GM13977 (cell line): ENCODE measurements at regions not wholly inside any gene's neighbourhood (a gene's known extent, or its start where the extent isn't known, plus 50 kb on each side); places are given as distances from the start of the nearest gene placed in this dataset.

Source experiments
- DNase-seq: peaks from one replicate; pipeline ENCODE4 v3.0.0; 2012; ENCODE audit warnings: low spot score
- in situ Hi-C: fragments of 300-500 bp; cut with MboI; formaldehyde crosslinking; loops from one replicate; pipeline ENCODE4 v1.12.0; 2022; ENCODE audit warnings: low sequenced_read_pairs, low pct_unique_long_range_greater_than_20kb, mixed read lengths, inconsistent platforms; ENCODE audit not compliant: unreplicated experiment
- TF ChIP-seq, protein P1 (sequence below): IDR thresholded peaks from 2 replicates; pipeline ENCODE4 v1.5.1; 2012; ENCODE audit warnings: mild to moderate bottlenecking, control low read depth; ENCODE audit not compliant: insufficient read depth; ENCODE audit errors: extremely low read depth, missing control alignments

DNA sequence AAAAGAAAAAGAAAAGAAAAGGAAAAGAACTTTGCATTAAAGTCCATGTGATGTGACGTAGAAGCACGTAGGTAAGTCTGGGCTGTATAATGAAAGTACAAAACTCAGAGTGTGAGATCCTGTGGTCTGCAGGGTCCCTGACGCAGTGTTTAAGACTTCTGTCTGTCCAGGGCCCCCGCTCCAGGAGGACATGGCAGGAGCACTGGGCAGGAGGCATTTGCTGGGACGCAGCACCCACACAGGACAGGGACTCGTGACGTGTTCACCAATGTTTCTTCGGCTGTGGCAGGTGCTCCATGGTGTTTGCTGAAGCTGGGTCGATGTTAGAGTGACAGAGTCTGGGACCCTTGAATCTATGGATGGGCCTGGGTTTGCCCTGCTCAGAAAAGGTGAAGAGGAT lies 348.1 kb downstream of the BRD1 start:
- in situ Hi-C loops: no loop called here
- TF ChIP-seq, protein P1, sequence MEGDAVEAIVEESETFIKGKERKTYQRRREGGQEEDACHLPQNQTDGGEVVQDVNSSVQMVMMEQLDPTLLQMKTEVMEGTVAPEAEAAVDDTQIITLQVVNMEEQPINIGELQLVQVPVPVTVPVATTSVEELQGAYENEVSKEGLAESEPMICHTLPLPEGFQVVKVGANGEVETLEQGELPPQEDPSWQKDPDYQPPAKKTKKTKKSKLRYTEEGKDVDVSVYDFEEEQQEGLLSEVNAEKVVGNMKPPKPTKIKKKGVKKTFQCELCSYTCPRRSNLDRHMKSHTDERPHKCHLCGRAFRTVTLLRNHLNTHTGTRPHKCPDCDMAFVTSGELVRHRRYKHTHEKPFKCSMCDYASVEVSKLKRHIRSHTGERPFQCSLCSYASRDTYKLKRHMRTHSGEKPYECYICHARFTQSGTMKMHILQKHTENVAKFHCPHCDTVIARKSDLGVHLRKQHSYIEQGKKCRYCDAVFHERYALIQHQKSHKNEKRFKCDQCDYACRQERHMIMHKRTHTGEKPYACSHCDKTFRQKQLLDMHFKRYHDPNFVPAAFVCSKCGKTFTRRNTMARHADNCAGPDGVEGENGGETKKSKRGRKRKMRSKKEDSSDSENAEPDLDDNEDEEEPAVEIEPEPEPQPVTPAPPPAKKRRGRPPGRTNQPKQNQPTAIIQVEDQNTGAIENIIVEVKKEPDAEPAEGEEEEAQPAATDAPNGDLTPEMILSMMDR: no peak
- DNase-seq: no peak

DNA sequence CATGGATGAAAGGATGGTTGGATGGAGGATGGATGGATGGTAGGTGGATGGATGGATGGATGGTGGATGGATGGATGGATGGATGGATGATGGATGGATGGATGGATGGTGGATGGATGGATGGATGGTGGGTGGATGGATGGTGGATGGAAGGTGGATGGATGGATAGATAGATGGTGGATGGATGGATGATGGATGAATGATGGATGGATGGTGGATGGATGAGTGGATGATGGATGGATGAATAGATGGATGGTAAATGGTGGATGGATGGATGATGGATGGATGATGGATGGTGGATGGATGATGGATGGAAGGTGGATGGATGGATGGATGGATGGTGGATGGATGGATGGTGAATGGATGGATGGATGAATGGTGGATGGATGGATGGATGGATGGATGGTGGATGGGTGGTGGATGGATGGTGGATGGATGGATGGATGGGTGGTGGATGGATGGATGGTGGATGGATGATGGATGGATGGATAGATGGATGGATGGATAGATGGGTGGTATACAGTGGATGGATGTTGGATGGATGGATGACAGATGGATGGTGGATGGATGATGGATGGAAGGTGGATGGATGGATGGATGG lies 350.8 kb downstream of the BRD1 start:
- in situ Hi-C loops: no loop called here
- no peak for DNase-seq
- TF ChIP-seq, protein P1: no peak

DNA sequence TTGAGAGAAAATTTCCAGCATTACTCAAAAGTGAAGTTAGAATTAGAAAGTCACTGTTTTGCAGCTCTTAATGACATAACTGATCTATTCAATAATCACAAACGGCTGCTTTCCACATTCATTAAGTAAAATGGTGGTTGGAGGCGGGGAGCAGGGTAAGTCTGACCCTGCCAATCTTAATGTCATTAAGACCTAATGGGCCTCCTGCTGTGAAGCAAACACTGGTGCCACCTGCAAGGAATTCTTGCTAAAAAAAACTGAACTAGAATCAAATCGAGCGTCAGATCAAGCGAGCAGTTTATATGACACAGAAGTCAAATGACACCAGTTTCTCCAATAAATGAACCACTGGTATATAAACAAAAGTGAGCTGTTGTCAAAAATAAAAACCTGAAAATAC lies 351.5 kb downstream of the BRD1 start:
- in situ Hi-C loops: no loop called here
- TF ChIP-seq, protein P1: no peak
- DNase-seq: no peak

DNA sequence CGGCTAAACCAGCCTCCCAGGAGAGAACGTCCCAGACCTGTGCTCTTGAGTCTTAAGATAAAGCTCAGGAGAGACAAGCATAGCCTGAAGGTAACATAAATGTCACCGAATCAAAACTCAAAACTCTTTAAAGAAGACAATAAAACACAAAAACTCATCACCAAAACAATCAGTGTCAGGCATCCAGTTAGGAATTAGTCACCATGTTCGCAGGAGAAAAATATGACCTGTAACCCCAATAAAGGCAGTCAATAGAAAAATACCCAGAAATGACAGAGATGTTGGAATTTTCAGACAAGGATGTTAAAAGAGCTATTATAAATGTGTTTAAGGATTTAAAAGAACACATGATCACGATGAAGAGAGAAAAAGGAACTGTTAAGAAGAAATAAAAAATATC lies 352.4 kb downstream of the BRD1 start:
- in situ Hi-C loops: no loop called here
- no peak for DNase-seq
- TF ChIP-seq, protein P1: no peak

DNA sequence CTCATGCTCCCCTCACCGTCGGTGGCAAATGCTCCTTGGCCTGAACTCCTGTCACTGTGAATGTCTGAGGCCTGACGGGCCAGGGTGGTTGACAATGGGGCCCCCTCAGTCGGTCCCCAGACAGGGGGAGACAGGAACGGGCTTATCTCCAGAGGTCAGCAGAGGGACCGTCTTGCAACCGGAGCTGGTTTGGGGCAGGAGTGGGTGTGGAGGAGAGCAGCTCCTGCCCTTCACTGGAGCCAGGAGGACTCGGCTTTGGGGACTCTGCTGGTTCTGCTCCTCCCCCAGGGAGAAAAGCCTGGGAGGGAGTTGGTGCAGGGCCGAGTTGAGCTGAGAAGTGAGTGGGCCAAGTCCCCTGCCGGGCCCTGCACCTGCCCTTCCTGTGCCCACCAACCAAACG lies 354.4 kb downstream of the BRD1 start:
- TF ChIP-seq, protein P1: no peak
- DNase-seq: no peak
- in situ Hi-C loops: no loop called here

DNA sequence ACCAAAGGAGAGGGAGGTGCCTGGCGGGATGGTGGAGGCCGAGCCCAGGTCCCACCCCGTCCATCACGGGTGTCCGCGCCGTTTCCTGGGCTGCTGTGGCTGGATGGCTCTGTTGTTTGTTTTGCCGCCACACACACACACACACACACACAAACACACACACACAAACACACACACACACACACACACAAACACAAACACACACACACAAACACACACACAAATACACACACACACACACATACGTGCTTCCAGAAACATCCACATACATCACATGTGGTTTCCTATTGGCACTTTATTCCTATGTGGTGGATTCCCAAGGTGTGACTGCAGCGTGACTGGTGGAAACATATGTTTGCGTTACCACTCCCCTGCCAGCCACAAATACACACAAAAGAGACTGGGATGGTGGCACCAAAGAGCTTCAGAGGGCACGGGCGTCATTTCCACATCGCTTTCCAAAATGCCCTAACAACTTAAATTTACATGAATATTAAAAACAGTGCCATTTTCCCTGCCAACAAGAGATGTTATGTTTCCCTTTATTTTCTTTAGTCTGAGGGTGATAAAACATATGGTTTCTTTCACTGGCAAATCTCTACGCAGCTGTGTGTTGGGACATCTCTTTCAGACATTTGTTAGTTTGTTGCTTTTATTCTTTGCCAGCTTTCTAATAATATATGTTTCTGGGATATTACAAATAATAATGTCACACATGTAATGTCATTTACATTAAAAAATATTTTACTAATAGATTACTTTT lies 356.8 kb downstream of the BRD1 start:
- in situ Hi-C loops: no loop called here
- TF ChIP-seq, protein P1: no peak
- no peak for DNase-seq
